ENCODE measurements at regions not wholly inside any gene's neighbourhood (a gene's known extent, or its start where the extent isn't known, plus 50 kb on each side); places are given as distances from the start of the nearest gene placed in this dataset.
"Not testable (repeated sequence)": the region's sequence is repeated elsewhere in the genome, so short reads cannot be mapped to it uniquely, and the experiment has no call there.

DNA sequence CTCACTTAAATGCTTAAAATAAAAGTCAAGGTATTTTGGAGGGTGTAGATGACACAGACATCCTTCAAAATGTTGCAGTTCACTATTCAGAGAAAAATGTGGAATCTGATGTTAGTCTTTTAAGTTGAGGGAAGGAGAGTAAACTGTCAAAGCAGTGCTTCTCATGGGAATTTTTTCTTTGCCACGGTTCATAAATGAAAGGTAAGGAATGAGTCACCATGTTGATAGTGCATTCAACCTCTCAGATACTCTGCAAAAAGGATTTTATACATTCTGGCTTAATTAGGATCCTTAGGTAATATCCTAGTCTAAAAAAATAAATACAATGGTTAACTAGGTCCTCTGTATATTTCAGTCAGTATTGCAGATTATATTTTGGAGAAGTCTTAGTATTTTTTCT lies 804.3 kb downstream of the TTLL7 start:
- not testable (repeated sequence) for DNase-seq (ENCODE audit: low spot score)

GRCh38 chr1:83182033-83182728 lies 816.8 kb downstream of the TTLL7 start:
- not testable (repeated sequence) for H3K4me1 ChIP-seq (ENCODE audit: insufficient read depth, poor library complexity, severe bottlenecking); ATAC-seq (ENCODE audit: low read depth); H3K4me3 ChIP-seq (ENCODE audit: severe bottlenecking); H3K36me3 ChIP-seq (ENCODE audit: low read depth); H3K27ac ChIP-seq (ENCODE audit: poor library complexity, severe bottlenecking); H3K9me3 ChIP-seq (ENCODE audit: severe bottlenecking); H3K27me3 ChIP-seq (ENCODE audit: insufficient read depth, poor library complexity, severe bottlenecking); DNase-seq (ENCODE audit: low spot score)

More for the DNA sequence above, 804.3 kb downstream of the TTLL7 start:
- H3K27ac ChIP-seq (ENCODE audit: poor library complexity, severe bottlenecking); H3K4me1 ChIP-seq (ENCODE audit: insufficient read depth, poor library complexity, severe bottlenecking); H3K9me3 ChIP-seq (ENCODE audit: severe bottlenecking); H3K36me3 ChIP-seq (ENCODE audit: low read depth); H3K4me3 ChIP-seq (ENCODE audit: severe bottlenecking); ATAC-seq (ENCODE audit: low read depth); H3K27me3 ChIP-seq (ENCODE audit: insufficient read depth, poor library complexity, severe bottlenecking): not testable (repeated sequence)

GRCh38 chr1:83180621-83181020 lies 818.3 kb downstream of the TTLL7 start:
- not testable (repeated sequence) for H3K27ac ChIP-seq (ENCODE audit: poor library complexity, severe bottlenecking); H3K27me3 ChIP-seq (ENCODE audit: insufficient read depth, poor library complexity, severe bottlenecking); H3K4me1 ChIP-seq (ENCODE audit: insufficient read depth, poor library complexity, severe bottlenecking); H3K9me3 ChIP-seq (ENCODE audit: severe bottlenecking); DNase-seq (ENCODE audit: low spot score); ATAC-seq (ENCODE audit: low read depth); H3K4me3 ChIP-seq (ENCODE audit: severe bottlenecking); H3K36me3 ChIP-seq (ENCODE audit: low read depth)

DNA sequence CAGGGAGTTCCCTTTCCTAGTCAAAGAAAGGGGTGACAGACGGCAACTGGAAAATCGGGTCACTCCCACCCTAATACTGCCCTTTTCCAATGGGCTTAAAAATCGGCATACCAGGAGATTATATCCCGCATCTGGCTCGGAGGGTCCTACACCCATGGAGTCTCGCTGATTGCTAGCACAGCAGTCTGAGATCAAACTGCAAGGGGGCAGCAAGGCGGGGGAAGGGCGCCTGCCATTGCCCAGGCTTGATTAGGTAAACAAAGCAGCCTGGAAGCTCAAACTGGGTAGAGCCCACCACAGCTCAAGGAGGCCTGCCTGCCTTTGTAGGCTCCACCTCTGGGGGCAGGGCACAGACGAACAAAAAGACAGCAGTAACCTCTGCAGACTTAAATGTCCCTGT lies 831.3 kb downstream of the TTLL7 start:
- not testable (repeated sequence) for H3K27ac ChIP-seq (ENCODE audit: poor library complexity, severe bottlenecking); ATAC-seq (ENCODE audit: low read depth); H3K4me3 ChIP-seq (ENCODE audit: severe bottlenecking); H3K9me3 ChIP-seq (ENCODE audit: severe bottlenecking); H3K36me3 ChIP-seq (ENCODE audit: low read depth); DNase-seq (ENCODE audit: low spot score); H3K27me3 ChIP-seq (ENCODE audit: insufficient read depth, poor library complexity, severe bottlenecking); H3K4me1 ChIP-seq (ENCODE audit: insufficient read depth, poor library complexity, severe bottlenecking)

- H3K36me3 ChIP-seq (ENCODE audit: low read depth); H3K4me3 ChIP-seq (ENCODE audit: severe bottlenecking); H3K4me1 ChIP-seq (ENCODE audit: insufficient read depth, poor library complexity, severe bottlenecking); H3K9me3 ChIP-seq (ENCODE audit: severe bottlenecking); H3K27me3 ChIP-seq (ENCODE audit: insufficient read depth, poor library complexity, severe bottlenecking); H3K27ac ChIP-seq (ENCODE audit: poor library complexity, severe bottlenecking); DNase-seq (ENCODE audit: low spot score): not testable (repeated sequence)
- peak; percentile 86 for ATAC-seq (ENCODE audit: low read depth)
These were observed 835.0 kb downstream of the TTLL7 start for GRCh38 chr1:83163879-83164475.

DNA sequence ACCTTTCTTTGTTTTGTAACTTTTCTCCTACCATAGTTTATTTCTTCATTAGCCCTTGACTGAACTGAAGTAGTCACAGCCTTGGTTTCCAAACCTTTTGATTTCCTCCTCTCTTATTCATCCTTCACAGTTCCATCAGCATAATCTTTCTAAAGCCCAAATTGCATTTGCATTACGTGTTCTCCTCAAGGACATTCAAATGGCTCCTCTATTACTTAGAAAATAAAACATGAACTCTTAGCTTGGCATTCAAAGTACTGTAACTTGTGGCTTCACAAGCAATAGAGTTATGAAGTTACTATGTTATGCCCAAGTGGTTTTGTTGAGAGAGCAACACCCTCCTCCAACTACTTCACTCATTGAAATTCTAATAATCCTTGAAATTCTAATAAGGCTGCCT lies 840.0 kb downstream of the TTLL7 start:
- not testable (repeated sequence) for H3K9me3 ChIP-seq (ENCODE audit: severe bottlenecking); H3K27me3 ChIP-seq (ENCODE audit: insufficient read depth, poor library complexity, severe bottlenecking); H3K27ac ChIP-seq (ENCODE audit: poor library complexity, severe bottlenecking); ATAC-seq (ENCODE audit: low read depth); H3K4me1 ChIP-seq (ENCODE audit: insufficient read depth, poor library complexity, severe bottlenecking); DNase-seq (ENCODE audit: low spot score); H3K36me3 ChIP-seq (ENCODE audit: low read depth); H3K4me3 ChIP-seq (ENCODE audit: severe bottlenecking)

DNA sequence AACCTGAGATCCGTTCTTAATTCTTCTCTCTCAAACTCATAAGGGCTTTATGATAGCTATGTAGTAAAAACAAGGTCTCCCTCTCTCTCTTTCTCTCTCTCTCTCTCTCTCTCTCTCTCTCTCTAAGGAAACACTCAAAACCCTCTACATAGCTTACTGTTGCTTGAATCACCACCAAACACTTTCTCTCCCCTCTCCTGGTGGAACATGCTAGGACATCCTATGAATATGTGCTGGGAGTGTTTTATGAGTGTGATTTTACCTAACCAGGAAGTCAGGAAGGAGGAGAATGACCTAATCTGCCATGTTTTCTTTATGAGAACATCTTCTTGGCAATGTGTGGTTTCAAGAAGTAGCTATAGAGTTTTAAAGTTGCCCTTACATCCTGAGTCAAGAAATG lies 844.6 kb downstream of the TTLL7 start:
- H3K27ac ChIP-seq (ENCODE audit: poor library complexity, severe bottlenecking); H3K27me3 ChIP-seq (ENCODE audit: insufficient read depth, poor library complexity, severe bottlenecking); H3K4me3 ChIP-seq (ENCODE audit: severe bottlenecking); H3K9me3 ChIP-seq (ENCODE audit: severe bottlenecking); DNase-seq (ENCODE audit: low spot score); H3K4me1 ChIP-seq (ENCODE audit: insufficient read depth, poor library complexity, severe bottlenecking); H3K36me3 ChIP-seq (ENCODE audit: low read depth): not testable (repeated sequence)
- peak; percentile 45; the same call in 1 of the 3 replicates for ATAC-seq (ENCODE audit: low read depth)

DNA sequence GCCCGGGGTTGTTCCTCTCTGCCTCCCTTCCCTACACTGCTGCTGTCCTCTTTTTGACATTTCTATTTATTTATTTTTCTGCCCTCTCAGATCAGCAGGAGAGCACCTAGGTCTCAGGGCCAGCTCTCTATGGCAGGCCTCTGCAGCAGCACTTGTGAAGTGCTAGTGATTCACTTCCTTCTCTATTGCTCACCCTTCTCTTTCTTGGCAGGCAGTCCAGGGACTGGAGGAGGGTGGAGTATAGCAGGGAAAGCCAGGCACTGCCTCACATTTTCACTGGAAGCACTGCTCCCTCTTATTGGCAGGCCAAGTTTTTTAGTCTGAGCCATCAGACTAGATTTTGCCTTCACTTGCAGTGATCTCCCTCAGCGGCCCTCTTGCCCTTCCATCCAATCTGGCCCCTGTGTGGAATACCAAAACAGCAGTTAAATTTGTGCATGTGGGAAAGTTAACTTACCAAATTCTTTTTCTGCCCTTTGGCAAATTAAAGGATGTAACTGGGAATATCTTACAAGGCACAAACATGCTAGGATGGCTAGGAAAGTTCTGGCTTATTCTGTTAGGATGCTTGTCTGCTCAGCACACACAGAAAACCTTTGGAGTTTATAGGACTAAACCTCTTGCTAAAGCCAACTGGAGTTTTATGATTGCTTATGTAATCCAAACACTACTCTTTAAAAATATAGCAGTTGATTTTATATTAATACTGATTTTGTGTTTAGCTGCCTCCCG lies 847.6 kb downstream of the TTLL7 start:
- not testable (repeated sequence) for H3K4me1 ChIP-seq (ENCODE audit: insufficient read depth, poor library complexity, severe bottlenecking)

DNA sequence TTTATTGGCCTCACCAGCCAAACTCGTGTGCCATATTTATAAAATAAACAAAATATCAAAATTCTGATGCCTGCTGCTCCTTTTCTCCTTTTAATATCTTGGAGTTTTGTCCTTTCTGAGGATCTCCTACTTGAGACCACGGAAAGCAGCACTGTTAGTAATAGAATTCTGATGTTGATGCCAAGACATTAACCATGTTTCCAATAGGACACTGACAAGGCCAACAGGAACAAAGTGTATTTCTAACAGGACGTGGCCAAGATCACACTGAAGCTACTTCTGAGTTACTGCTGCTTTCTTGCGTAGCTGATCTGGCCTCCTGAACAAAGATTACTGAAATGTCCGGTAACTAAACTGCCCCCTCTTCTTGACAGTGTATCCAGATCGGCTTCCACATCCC lies 848.5 kb downstream of the TTLL7 start:
- ATAC-seq (ENCODE audit: low read depth); H3K27me3 ChIP-seq (ENCODE audit: insufficient read depth, poor library complexity, severe bottlenecking); H3K36me3 ChIP-seq (ENCODE audit: low read depth); DNase-seq (ENCODE audit: low spot score); H3K27ac ChIP-seq (ENCODE audit: poor library complexity, severe bottlenecking); H3K4me1 ChIP-seq (ENCODE audit: insufficient read depth, poor library complexity, severe bottlenecking); H3K9me3 ChIP-seq (ENCODE audit: severe bottlenecking); H3K4me3 ChIP-seq (ENCODE audit: severe bottlenecking): not testable (repeated sequence)

More for the DNA sequence above, 847.6 kb downstream of the TTLL7 start:
- peak; percentile 47 for DNase-seq (ENCODE audit: low spot score)
- not testable (repeated sequence) for H3K4me3 ChIP-seq (ENCODE audit: severe bottlenecking); H3K27ac ChIP-seq (ENCODE audit: poor library complexity, severe bottlenecking); H3K36me3 ChIP-seq (ENCODE audit: low read depth); H3K9me3 ChIP-seq (ENCODE audit: severe bottlenecking); H3K27me3 ChIP-seq (ENCODE audit: insufficient read depth, poor library complexity, severe bottlenecking)
- peak; percentile 100 for ATAC-seq (ENCODE audit: low read depth)

- DNase-seq (ENCODE audit: low spot score); H3K36me3 ChIP-seq (ENCODE audit: low read depth); H3K9me3 ChIP-seq (ENCODE audit: severe bottlenecking); H3K27ac ChIP-seq (ENCODE audit: poor library complexity, severe bottlenecking); H3K4me3 ChIP-seq (ENCODE audit: severe bottlenecking); H3K27me3 ChIP-seq (ENCODE audit: insufficient read depth, poor library complexity, severe bottlenecking); H3K4me1 ChIP-seq (ENCODE audit: insufficient read depth, poor library complexity, severe bottlenecking): not testable (repeated sequence)
- ATAC-seq (ENCODE audit: low read depth) = peak; percentile 56
These were observed 853.1 kb downstream of the TTLL7 start for GRCh38 chr1:83145820-83146219.

GRCh38 chr1:83142802-83143201 lies 856.1 kb downstream of the TTLL7 start:
- not testable (repeated sequence) for ATAC-seq (ENCODE audit: low read depth); H3K9me3 ChIP-seq (ENCODE audit: severe bottlenecking); H3K27ac ChIP-seq (ENCODE audit: poor library complexity, severe bottlenecking); H3K27me3 ChIP-seq (ENCODE audit: insufficient read depth, poor library complexity, severe bottlenecking); H3K4me3 ChIP-seq (ENCODE audit: severe bottlenecking); H3K36me3 ChIP-seq (ENCODE audit: low read depth); H3K4me1 ChIP-seq (ENCODE audit: insufficient read depth, poor library complexity, severe bottlenecking); DNase-seq (ENCODE audit: low spot score)
